WTC11 (cell line): ENCODE measurements at regions not wholly inside any gene's neighbourhood (a gene's known extent, or its start where the extent isn't known, plus 50 kb on each side); places are given as distances from the start of the nearest gene placed in this dataset.

Source experiments
- ATAC-seq: fragments of 200-7000 bp; cut with Tn5 transposase; 2 replicates; pipeline ENCODE4 v1.10.0; 2021; ENCODE audit warnings: mild to moderate bottlenecking, moderate library complexity
- CTCF ChIA-PET: fragments of 300-600 bp; sonication (Branson Sonifier 250); formaldehyde crosslinking; loops from one replicate; lab custom pipeline; 2021; ENCODE audit warnings: antibody characterized with exemption; lab: Charles Lee
- POLR2A ChIA-PET: fragments of 350-600 bp; sonication (Branson Sonifier 250); formaldehyde crosslinking; loops from one replicate; lab custom pipeline; 2021; ENCODE audit warnings: antibody characterized with exemption; lab: Charles Lee
- DNase-seq: peaks from one replicate; pipeline ENCODE4 v3.0.0; 2021; ENCODE audit warnings: low spot score
- H3K27ac Mint-ChIP-seq: 2 replicates; pipeline ENCODE4 v1.8.0; 2021; ENCODE audit warnings: mixed read lengths
- H3K27me3 Mint-ChIP-seq: 2 replicates; pipeline ENCODE4 v1.8.0; 2021; ENCODE audit warnings: low read depth, mild to moderate bottlenecking, moderate library complexity, mixed read lengths
- H3K36me3 Mint-ChIP-seq: 2 replicates; pipeline ENCODE4 v1.8.0; 2021; ENCODE audit warnings: mixed read lengths
- H3K4me1 Mint-ChIP-seq: 2 replicates; pipeline ENCODE4 v1.8.0; 2022; ENCODE audit warnings: mixed read lengths
- H3K4me3 Mint-ChIP-seq: 2 replicates; pipeline ENCODE4 v1.8.0; 2021; ENCODE audit warnings: mild to moderate bottlenecking, moderate library complexity, mixed read lengths
- H3K9me3 Mint-ChIP-seq: 2 replicates; pipeline ENCODE4 v1.8.0; 2021; ENCODE audit warnings: mixed read lengths
- AFF4 ChIP-seq: sonication (generic); formaldehyde crosslinking; IDR thresholded peaks from 2 replicates; pipeline ENCODE4 v1.8.1; 2023; ENCODE audit warnings: mild to moderate bottlenecking, missing genetic modification reagents, borderline replicate concordance
- FOXK1 ChIP-seq: sonication (generic); formaldehyde crosslinking; IDR thresholded peaks from 2 replicates; pipeline ENCODE4 v1.8.0; 2022; ENCODE audit warnings: mild to moderate bottlenecking, moderate library complexity, missing genetic modification reagents
- JAZF1 ChIP-seq: fragments of 250-450 bp; sonication (Bioruptor Pico); IDR thresholded peaks from 2 replicates; pipeline ENCODE4 v1.9.0; 2021; ENCODE audit warnings: moderate library complexity, mild to moderate bottlenecking, inconsistent platforms
- JUN ChIP-seq: sonication (generic); formaldehyde crosslinking; IDR thresholded peaks from 2 replicates; pipeline ENCODE4 v1.8.0; 2023; ENCODE audit warnings: mild to moderate bottlenecking, missing genetic modification reagents
- MXD4 ChIP-seq: fragments of 250-450 bp; sonication (Bioruptor Pico); IDR thresholded peaks from 2 replicates; pipeline ENCODE4 v1.8.0; 2021; ENCODE audit warnings: mild to moderate bottlenecking, moderate library complexity, borderline replicate concordance
- NR1H2 ChIP-seq: sonication (generic); formaldehyde crosslinking; IDR thresholded peaks from 2 replicates; pipeline ENCODE4 v1.9.0; 2021; ENCODE audit warnings: mild to moderate bottlenecking, moderate library complexity, missing genetic modification reagents
- NR2C2 ChIP-seq: sonication (generic); formaldehyde crosslinking; IDR thresholded peaks from 2 replicates; pipeline ENCODE4 v1.8.0; 2022; ENCODE audit warnings: mild to moderate bottlenecking, missing genetic modification reagents
- PREB ChIP-seq: sonication (generic); formaldehyde crosslinking; IDR thresholded peaks from 2 replicates; pipeline ENCODE4 v1.8.1; 2022; ENCODE audit warnings: mild to moderate bottlenecking, missing genetic modification reagents, moderate library complexity, borderline replicate concordance
- RELA ChIP-seq: sonication (generic); formaldehyde crosslinking; IDR thresholded peaks from 2 replicates; pipeline ENCODE4 v1.8.1; 2022; ENCODE audit warnings: missing genetic modification reagents, mild to moderate bottlenecking, borderline replicate concordance
- SMAD4 ChIP-seq: sonication (generic); formaldehyde crosslinking; IDR thresholded peaks from 2 replicates; pipeline ENCODE4 v1.8.0; 2022; ENCODE audit warnings: mild to moderate bottlenecking, missing genetic modification reagents
- STAT6 ChIP-seq: sonication (generic); formaldehyde crosslinking; conservative IDR thresholded peaks from 2 replicates; pipeline ENCODE4 v1.8.1; 2023; ENCODE audit warnings: mild to moderate bottlenecking, low read depth, missing genetic modification reagents, moderate library complexity
- TEAD4 ChIP-seq: sonication (generic); formaldehyde crosslinking; IDR thresholded peaks from 2 replicates; pipeline ENCODE4 v1.8.0; 2022; ENCODE audit warnings: mild to moderate bottlenecking, missing genetic modification reagents
- USF1 ChIP-seq: sonication (generic); formaldehyde crosslinking; IDR thresholded peaks from 2 replicates; pipeline ENCODE4 v1.8.0; 2022; ENCODE audit warnings: mild to moderate bottlenecking, missing genetic modification reagents
- USF2 ChIP-seq: sonication (generic); formaldehyde crosslinking; IDR thresholded peaks from 2 replicates; pipeline ENCODE4 v1.8.1; 2023; ENCODE audit warnings: mild to moderate bottlenecking, missing genetic modification reagents, moderate library complexity
- ZMAT4 ChIP-seq: fragments of 250-450 bp; sonication (Bioruptor Pico); IDR thresholded peaks from 2 replicates; pipeline ENCODE4 v1.9.0; 2021; ENCODE audit warnings: mild to moderate bottlenecking
- ZNF396 ChIP-seq: fragments of 250-450 bp; sonication (Bioruptor Pico); IDR thresholded peaks from 2 replicates; pipeline ENCODE4 v1.8.0; 2021; ENCODE audit warnings: mild to moderate bottlenecking, moderate library complexity, borderline replicate concordance

GRCh38 chr11:69874178-69874983, 55.2 kb upstream of the FGF3 start:
- Mint-ChIP-seq H3K27ac (no peak overlapping the region), H3K27me3 (no peaks in the 10 kb centered on the region), H3K4me1 (no peaks in the 10 kb centered on the region), H3K9me3 (peaks cover 18% of the 10 kb centered on the region), H3K4me3 (no peak overlapping the region), H3K36me3 (no peaks in the 10 kb centered on the region; the same call in 1 of the 2 replicates)
- POLR2A ChIA-PET, result no interaction called here
- CTCF ChIA-PET, result interaction anchor here (0.8 to 1.7 kb wide), 9 partner anchors 8 to 170 kb away, joined by 3 to 9 read pairs (median 5); no protein-coding TSS in a partner anchor
- TF ChIP-seq JAZF1 (CRISPR knock-in tag), result no peak
- no peak for TF ChIP-seq ZMAT4 (CRISPR knock-in tag)
- no peak for TF ChIP-seq NR1H2 (CRISPR knock-in tag)
- TF ChIP-seq TEAD4 (CRISPR knock-in tag), result no peak
- TF ChIP-seq PREB (CRISPR knock-in tag), result no peak
- TF ChIP-seq FOXK1, result no peak
- no peak for TF ChIP-seq USF1 (CRISPR knock-in tag)
- TF ChIP-seq ZNF396 (CRISPR knock-in tag), result no peak
- no peak for TF ChIP-seq USF2 (CRISPR knock-in tag)
- no peak for TF ChIP-seq JUN (CRISPR knock-in tag)
- no peak for TF ChIP-seq SMAD4 (CRISPR knock-in tag)
- no peak for TF ChIP-seq NR2C2 (CRISPR knock-in tag)
- no peak for TF ChIP-seq MXD4 (CRISPR knock-in tag)
- TF ChIP-seq RELA (CRISPR knock-in tag), result no peak
- no peak for TF ChIP-seq AFF4 (CRISPR knock-in tag)
- ATAC-seq (no peak), DNase-seq (no peak)

GRCh38 chr11:69874984-69875624, 55.9 kb upstream of the FGF3 start:
- peaks cover 18% of the 10 kb centered on the region for H3K9me3 Mint-ChIP-seq
- TF ChIP-seq STAT6 (CRISPR knock-in tag), result no peak

More at GRCh38 chr11:69874984-69875624, 55.9 kb upstream of the FGF3 start:
- ATAC-seq (no peak), DNase-seq (no peak)
- Mint-ChIP-seq H3K4me1 (0 out of 2 replicates have a peak, but pooled peaks cover 2% of the 10 kb centered on the region), H3K27ac (no peak overlapping the region), H3K4me3 (no peak overlapping the region), H3K27me3 (no peaks in the 10 kb centered on the region), H3K36me3 (no peaks in the 10 kb centered on the region; the same call in 1 of the 2 replicates)
- CTCF ChIA-PET, result interaction anchor here (0.8 to 1.2 kb wide), 4 partner anchors 18 to 170 kb away, joined by 3 to 5 read pairs (median 4); no protein-coding TSS in a partner anchor
- POLR2A ChIA-PET, result no interaction called here
